Endothelial cell of umbilical vein (primary cell): ENCODE measurements at regions not wholly inside any gene's neighbourhood (a gene's known extent, or its start where the extent isn't known, plus 50 kb on each side); places are given as distances from the start of the nearest gene placed in this dataset.
"Not testable (repeated sequence)": the region's sequence is repeated elsewhere in the genome, so short reads cannot be mapped to it uniquely, and the experiment has no call there.

Experiments used
- BruUV-seq: library from RNA; stranded (reverse); fragments of 400-500 nt; replicated peaks from 2 replicates; lab custom pipeline; 2021; lab: Mats Ljungman, UMichigan
- CTCF ChIA-PET: fragments of 300-600, 350-600 bp; sonication (Branson Sonifier 250); formaldehyde crosslinking; loops from one replicate; lab custom pipeline; 2021; ENCODE audit warnings: antibody characterized with exemption, inconsistent platforms; lab: Charles Lee
- POLR2A ChIA-PET: fragments of 300-600, 350-600 bp; sonication (Branson Sonifier 250); formaldehyde crosslinking; loops from one replicate; lab custom pipeline; 2021; ENCODE audit warnings: antibody characterized with exemption, inconsistent platforms; lab: Charles Lee
- DNase-seq: peaks from one replicate; pipeline ENCODE4 v3.0.0-alpha.2; 2011; ENCODE audit warnings: low read depth, low spot score
- FAIRE-seq: peaks from 2 replicates; lab custom pipeline; 2011; peaks lifted over from hg19 to GRCh38; lab: Jason Lieb, UNC
- H2AFZ ChIP-seq: 2 replicates; pipeline ENCODE4 v1.6.0; 2012; ENCODE audit warnings: low read depth, low read length, control low read depth, inconsistent platforms
- H3K27ac ChIP-seq: 2 replicates; pipeline ENCODE4 v1.5.1; 2011; ENCODE audit warnings: low read depth, mild to moderate bottlenecking, control low read depth, low read length, moderate library complexity; ENCODE audit not compliant: insufficient read depth
- H3K27me3 ChIP-seq, 2 experiments: 2 replicates each; pipeline versions ENCODE4 v1.6.0 to v1.6.1; 2011; ENCODE audit warnings: low read length in 2 of 2, mixed read lengths in 1 of 2; ENCODE audit not compliant: control insufficient read depth in 2 of 2, insufficient read depth in 2 of 2
- H3K36me3 ChIP-seq, 2 experiments: 2 replicates in 1 of 2; 3 replicates in 1 of 2; pipeline ENCODE4 v1.5.1; 2011; ENCODE audit warnings: low read length in 2 of 2, mild to moderate bottlenecking in 1 of 2, moderate library complexity in 1 of 2; ENCODE audit not compliant: control insufficient read depth in 2 of 2, insufficient read depth in 2 of 2; ENCODE audit errors: extremely low read depth in 1 of 2
- H3K4me1 ChIP-seq: 3 replicates; pipeline ENCODE4 v1.5.1; 2011; ENCODE audit warnings: mild to moderate bottlenecking, low read length; ENCODE audit not compliant: control insufficient read depth, insufficient read depth; ENCODE audit errors: extremely low read depth
- H3K4me2 ChIP-seq: 2 replicates; pipeline ENCODE4 v1.6.1; 2011; ENCODE audit warnings: low read length, control low read depth, mixed read lengths; ENCODE audit not compliant: insufficient read depth
- H3K4me3 ChIP-seq, 3 experiments: fragments of 200-600 bp in 1 of 3; sonication (generic), shearing (Covaris generic) in 1 of 3; replicated peaks in 1 of 3; 2 replicates each; pipeline ENCODE4 v1.5.1; 2011 to 2016; ENCODE audit warnings: control low read depth in 3 of 3, low read length in 3 of 3, mild to moderate bottlenecking in 2 of 3, inconsistent platforms in 1 of 3, low read depth in 1 of 3, moderate library complexity in 1 of 3; ENCODE audit not compliant: insufficient read depth in 1 of 3
- H3K79me2 ChIP-seq: 2 replicates; pipeline ENCODE4 v1.6.0; 2012; ENCODE audit warnings: low read length, inconsistent platforms; ENCODE audit not compliant: control insufficient read depth, insufficient read depth
- H3K9ac ChIP-seq: replicated peaks from 2 replicates; pipeline ENCODE3; 2011; ENCODE audit warnings: low read length, control low read depth; ENCODE audit not compliant: insufficient read depth; ENCODE audit errors: extremely low read depth
- H3K9me1 ChIP-seq: replicated peaks from 3 replicates; pipeline ENCODE4 v1.6.0; 2011; ENCODE audit warnings: mild to moderate bottlenecking, low read length; ENCODE audit not compliant: control insufficient read depth, insufficient read depth; ENCODE audit errors: extremely low read depth
- H3K9me3 ChIP-seq: replicated peaks from 2 replicates; pipeline ENCODE4 v1.5.1; 2012; ENCODE audit warnings: low read length, inconsistent platforms; ENCODE audit not compliant: control insufficient read depth, insufficient read depth
- H4K20me1 ChIP-seq: replicated peaks from 2 replicates; pipeline ENCODE3; 2011; ENCODE audit warnings: mild to moderate bottlenecking, low read length; ENCODE audit not compliant: control insufficient read depth, insufficient read depth; ENCODE audit errors: extremely low read depth
- CTCF ChIP-seq, 2 donors: IDR thresholded peaks; 1 replicate in 1 of 2; 2 replicates in 1 of 2; pipeline ENCODE4 v1.5.1; 2011; ENCODE audit warnings: low read length in 2 of 2, mild to moderate bottlenecking in 2 of 2, moderate library complexity in 2 of 2, control low read depth in 1 of 2, inconsistent platforms in 1 of 2, low read depth in 1 of 2; ENCODE audit not compliant: insufficient read depth in 1 of 2; ENCODE audit errors: extremely low read depth in 1 of 2
- EZH2 ChIP-seq: IDR thresholded peaks from 2 replicates; pipeline ENCODE4 v1.6.1; 2012; ENCODE audit warnings: borderline replicate concordance, low read depth, mild to moderate bottlenecking, moderate library complexity, low read length, inconsistent platforms; ENCODE audit not compliant: severe bottlenecking
- FOS ChIP-seq: IDR thresholded peaks from 2 replicates; pipeline ENCODE4 v1.6.1; 2011; ENCODE audit warnings: mild to moderate bottlenecking, low read length, moderate library complexity, borderline replicate concordance; ENCODE audit not compliant: insufficient read depth
- GATA2 ChIP-seq: IDR thresholded peaks from 2 replicates; pipeline ENCODE4 v1.7.0; 2011; ENCODE audit warnings: low read depth, mild to moderate bottlenecking, moderate library complexity, mixed read lengths, low read length; ENCODE audit not compliant: insufficient read length, insufficient read depth
- JUN ChIP-seq: IDR thresholded peaks from 2 replicates; pipeline ENCODE4 v1.6.1; 2011; ENCODE audit warnings: borderline replicate concordance, low read depth; ENCODE audit not compliant: insufficient read length, insufficient read depth
- MAX ChIP-seq: IDR thresholded peaks from 2 replicates; pipeline ENCODE4 v1.6.1; 2011; ENCODE audit not compliant: insufficient read depth, insufficient read length
- POLR2A ChIP-seq: IDR thresholded peaks from 2 replicates; pipeline ENCODE4 v1.6.1; 2012; ENCODE audit warnings: low read depth, mild to moderate bottlenecking, control low read depth, low read length
- POLR2AphosphoS5 ChIP-seq: IDR thresholded peaks from 2 replicates; pipeline ENCODE4 v1.6.1; 2012; ENCODE audit warnings: low read depth, mild to moderate bottlenecking, control low read depth, low read length, moderate library complexity; ENCODE audit not compliant: insufficient read depth
- dilution Hi-C: fragments of 300-500 bp; cut with MboI; formaldehyde crosslinking; loops from one replicate; pipeline ENCODE4 v1.15.0; 2019; ENCODE audit warnings: low sequenced_read_pairs; ENCODE audit not compliant: extremely low pct_ligation_motif_present
- intact Hi-C: fragments of 100-400 bp; cut with micrococcal nuclease; formaldehyde crosslinking; loops from one replicate; pipeline ENCODE4 v1.10.0; 2022

- FAIRE-seq (no peak), DNase-seq (no peak)
- Histone ChIP-seq H3K36me3 (no peaks in the 10 kb centered on the region), H3K9me3 (no peaks in the 10 kb centered on the region), H3K9me1 (no peaks in the 10 kb centered on the region), H3K27me3 (no peaks in the 10 kb centered on the region), H3K27ac (no peak overlapping the region), H3K4me1 (no peaks in the 10 kb centered on the region), H3K4me3 (no peak overlapping the region), H3K79me2 (no peaks in the 10 kb centered on the region), H4K20me1 (no peaks in the 10 kb centered on the region), H2AFZ (no peak overlapping the region), H3K4me2 (no peak overlapping the region), H3K9ac (no peak overlapping the region)
- dilution Hi-C loops (no loop called here), intact Hi-C loops (no loop called here)
- ChIA-PET POLR2A (no interaction called here), CTCF (no interaction called here)
- no TSS peak for BruUV-seq
- no peak for TF ChIP-seq POLR2AphosphoS5
- no peak for TF ChIP-seq POLR2A
- no peak for TF ChIP-seq EZH2
- no peak for TF ChIP-seq CTCF (IDR thresholded peaks at IDR 0.05; ENCODE audit: extremely low read depth in 1 of 2, insufficient read depth in 1 of 2, low read depth in 1 of 2, low read length in 2 of 2)
- TF ChIP-seq MAX, result no peak
Measured at GRCh38 chr2:145897151-145897550, 1377.2 kb upstream of the ZEB2 start.

GRCh38 chr2:145887915-145888314 is 1368.0 kb upstream of the ZEB2 start:
- Histone ChIP-seq H3K4me2 (no peak overlapping the region), H2AFZ (no peak overlapping the region), H3K4me1 (no peaks in the 10 kb centered on the region), H4K20me1 (no peaks in the 10 kb centered on the region), H3K9ac (no peak overlapping the region), H3K9me1 (no peaks in the 10 kb centered on the region), H3K27me3 (no peaks in the 10 kb centered on the region), H3K27ac (no peak overlapping the region), H3K4me3 (no peak overlapping the region), H3K79me2 (no peaks in the 10 kb centered on the region), H3K36me3 (no peaks in the 10 kb centered on the region), H3K9me3 (no peaks in the 10 kb centered on the region)
- intact Hi-C loops (no loop called here), dilution Hi-C loops (no loop called here)
- no peak for FAIRE-seq
- no TSS peak for BruUV-seq
- CTCF ChIA-PET, result no interaction called here
- TF ChIP-seq POLR2AphosphoS5 (no peak), JUN (no peak), GATA2 (no peak), POLR2A (no peak), FOS (no peak), MAX (no peak)
- POLR2A ChIA-PET, result no interaction called here
- no peak for DNase-seq

- intact Hi-C loops, H3K9me1 ChIP-seq, H3K36me3 ChIP-seq, H4K20me1 ChIP-seq, H3K4me3 ChIP-seq, H3K4me2 ChIP-seq, DNase-seq, dilution Hi-C loops, POLR2A ChIA-PET, H3K4me1 ChIP-seq, CTCF ChIA-PET, H3K9me3 ChIP-seq, H2AFZ ChIP-seq, BruUV-seq, H3K27me3 ChIP-seq, H3K9ac ChIP-seq, H3K79me2 ChIP-seq, H3K27ac ChIP-seq, FAIRE-seq: not testable (repeated sequence)
Measured at GRCh38 chr2:145880997-145881396, 1361.1 kb upstream of the ZEB2 start.
